ENCODE measurements at regions not wholly inside any gene's neighbourhood (a gene's known extent, or its start where the extent isn't known, plus 50 kb on each side); places are given as distances from the start of the nearest gene placed in this dataset.

DNA sequence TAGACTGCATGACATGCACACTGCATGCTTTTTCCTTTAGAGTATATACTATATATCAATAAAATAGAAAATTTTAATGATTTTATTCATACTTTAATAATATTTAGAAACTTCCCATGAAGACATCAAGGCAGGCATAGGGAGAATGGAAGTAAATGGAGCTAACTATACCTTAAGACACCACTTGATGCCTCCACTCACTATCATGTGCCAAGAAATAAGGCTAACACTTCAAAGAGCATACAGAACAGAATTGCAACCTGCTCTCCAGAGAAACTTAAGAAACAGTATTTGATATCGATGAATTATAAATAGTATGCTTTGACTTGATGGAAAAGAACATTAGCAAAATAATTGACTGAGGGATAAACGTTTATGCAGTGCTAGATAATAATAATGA, 192.6 kb upstream of the MBNL1 start:
- H3K4me3 Mint-ChIP-seq (ENCODE audit: unreplicated experiment), result no peak overlapping the region
- TF ChIP-seq CTCF (IDR thresholded peaks at IDR 0.05; ENCODE audit: partially characterized antibody, unreplicated experiment), result no peak
- no peaks in the 10 kb centered on the region for H3K4me1 Mint-ChIP-seq (ENCODE audit: low read depth, unreplicated experiment)
- no peak overlapping the region for H3K27ac Mint-ChIP-seq (ENCODE audit: unreplicated experiment)
- no peak for DNase-seq
- H3K27me3 Mint-ChIP-seq (ENCODE audit: unreplicated experiment), result no peaks in the 10 kb centered on the region
- peaks cover 3% of the 10 kb centered on the region for H3K9me3 Mint-ChIP-seq (ENCODE audit: unreplicated experiment)
- no peaks in the 10 kb centered on the region for H3K36me3 Mint-ChIP-seq (ENCODE audit: unreplicated experiment)

- H3K4me1 Mint-ChIP-seq (ENCODE audit: low read depth, unreplicated experiment), result no peaks in the 10 kb centered on the region
- no peak overlapping the region for H3K27ac Mint-ChIP-seq (ENCODE audit: unreplicated experiment)
- DNase-seq, result no peak
- H3K4me3 Mint-ChIP-seq (ENCODE audit: unreplicated experiment), result no peak overlapping the region
- H3K27me3 Mint-ChIP-seq (ENCODE audit: unreplicated experiment), result no peaks in the 10 kb centered on the region
- TF ChIP-seq CTCF (IDR thresholded peaks at IDR 0.05; ENCODE audit: partially characterized antibody, unreplicated experiment), result no peak
- H3K9me3 Mint-ChIP-seq (ENCODE audit: unreplicated experiment), result peaks cover 1% of the 10 kb centered on the region
- H3K36me3 Mint-ChIP-seq (ENCODE audit: unreplicated experiment), result no peaks in the 10 kb centered on the region
These were observed 188.7 kb upstream of the MBNL1 start for GRCh38 chr3:152079980-152080379.

GRCh38 chr3:152083135-152083534, 185.6 kb upstream of the MBNL1 start:
- TF ChIP-seq CTCF (IDR thresholded peaks at IDR 0.05; ENCODE audit: partially characterized antibody, unreplicated experiment), result no peak
- Mint-ChIP-seq H3K27me3 (ENCODE audit: unreplicated experiment) (no peaks in the 10 kb centered on the region), H3K4me1 (ENCODE audit: low read depth, unreplicated experiment) (no peaks in the 10 kb centered on the region), H3K27ac (ENCODE audit: unreplicated experiment) (no peak overlapping the region), H3K9me3 (ENCODE audit: unreplicated experiment) (peaks cover 1% of the 10 kb centered on the region), H3K36me3 (ENCODE audit: unreplicated experiment) (no peaks in the 10 kb centered on the region), H3K4me3 (ENCODE audit: unreplicated experiment) (no peak overlapping the region)
- no peak for DNase-seq

GRCh38 chr3:152084441-152085158, 184.1 kb upstream of the MBNL1 start:
- Mint-ChIP-seq H3K27ac (ENCODE audit: unreplicated experiment) (no peak overlapping the region), H3K4me3 (ENCODE audit: unreplicated experiment) (no peak overlapping the region), H3K27me3 (ENCODE audit: unreplicated experiment) (no peaks in the 10 kb centered on the region), H3K4me1 (ENCODE audit: low read depth, unreplicated experiment) (no peaks in the 10 kb centered on the region), H3K36me3 (ENCODE audit: unreplicated experiment) (no peaks in the 10 kb centered on the region), H3K9me3 (ENCODE audit: unreplicated experiment) (no peaks in the 10 kb centered on the region)
- TF ChIP-seq CTCF (IDR thresholded peaks at IDR 0.05; ENCODE audit: partially characterized antibody, unreplicated experiment), result no peak
- DNase-seq, result no peak

GRCh38 chr3:152087153-152087552, 181.6 kb upstream of the MBNL1 start:
- DNase-seq, result no peak
- Mint-ChIP-seq H3K4me3 (ENCODE audit: unreplicated experiment) (no peak overlapping the region), H3K27me3 (ENCODE audit: unreplicated experiment) (no peaks in the 10 kb centered on the region), H3K9me3 (ENCODE audit: unreplicated experiment) (no peaks in the 10 kb centered on the region), H3K27ac (ENCODE audit: unreplicated experiment) (no peak overlapping the region), H3K4me1 (ENCODE audit: low read depth, unreplicated experiment) (no peaks in the 10 kb centered on the region), H3K36me3 (ENCODE audit: unreplicated experiment) (no peaks in the 10 kb centered on the region)
- no peak for TF ChIP-seq CTCF (IDR thresholded peaks at IDR 0.05; ENCODE audit: partially characterized antibody, unreplicated experiment)
